ENCODE measurements at regions not wholly inside any gene's neighbourhood (a gene's known extent, or its start where the extent isn't known, plus 50 kb on each side); places are given as distances from the start of the nearest gene placed in this dataset.
"Not testable (repeated sequence)": the region's sequence is repeated elsewhere in the genome, so short reads cannot be mapped to it uniquely, and the experiment has no call there.

- no peak for FAIRE-seq
Observed at GRCh38 chr3:81173514-81173913, 587.9 kb downstream of the GBE1 start.

GRCh38 chr3:81170298-81170697 is 591.1 kb downstream of the GBE1 start:
- no peak for FAIRE-seq

- no peak for FAIRE-seq
Observed at GRCh38 chr3:81164806-81165205, 596.6 kb downstream of the GBE1 start.

GRCh38 chr3:81161851-81162250 is 599.6 kb downstream of the GBE1 start:
- no peak for FAIRE-seq

DNA sequence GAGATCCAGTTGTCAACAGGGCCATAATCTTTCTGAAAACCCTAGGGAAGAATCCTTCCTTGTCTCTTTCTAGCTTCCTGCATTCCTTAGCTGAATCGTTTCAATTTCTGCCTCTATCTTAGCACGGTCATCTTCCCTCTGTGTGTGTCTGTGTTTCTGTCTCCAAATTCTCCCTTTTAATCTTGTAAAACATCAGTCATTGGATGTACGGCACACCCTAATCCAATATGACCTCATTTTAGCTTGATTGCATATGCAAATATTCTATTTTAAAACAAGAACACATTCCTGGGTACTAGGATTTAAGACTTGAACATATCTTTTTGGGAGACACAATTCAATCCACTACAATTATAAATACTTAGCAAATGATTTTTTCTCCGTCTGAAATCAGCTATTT is 600.3 kb downstream of the GBE1 start:
- no peak for FAIRE-seq

DNA sequence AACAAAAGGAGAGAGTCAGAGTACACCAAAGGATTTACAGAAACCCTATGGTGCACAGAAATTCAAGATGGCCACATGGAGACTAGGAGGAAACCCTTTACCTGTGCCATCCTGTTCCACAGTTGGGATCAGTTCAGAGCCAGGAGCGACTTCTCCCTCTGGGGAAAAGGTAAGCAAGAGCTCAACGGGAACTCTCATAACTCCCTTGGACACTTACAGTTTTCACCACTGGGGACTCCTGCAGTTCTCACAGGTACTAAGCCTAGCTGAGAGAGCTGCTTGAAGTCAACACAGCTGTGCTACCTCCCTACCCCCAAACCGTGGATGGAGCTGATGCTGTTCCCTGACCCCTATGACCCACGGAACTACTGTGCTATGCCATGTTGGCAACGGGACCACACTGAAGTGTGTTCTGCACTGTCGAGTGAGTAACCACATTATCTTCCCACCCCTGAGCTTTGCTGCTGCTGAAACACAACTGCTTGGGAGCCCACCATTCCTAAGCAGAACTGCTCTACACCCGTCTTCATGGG is 606.8 kb downstream of the GBE1 start:
- no peak for FAIRE-seq

GRCh38 chr3:81152156-81152555 is 609.3 kb downstream of the GBE1 start:
- no peak for FAIRE-seq

GRCh38 chr3:81132995-81133394 is 628.5 kb downstream of the GBE1 start:
- FAIRE-seq = no peak

DNA sequence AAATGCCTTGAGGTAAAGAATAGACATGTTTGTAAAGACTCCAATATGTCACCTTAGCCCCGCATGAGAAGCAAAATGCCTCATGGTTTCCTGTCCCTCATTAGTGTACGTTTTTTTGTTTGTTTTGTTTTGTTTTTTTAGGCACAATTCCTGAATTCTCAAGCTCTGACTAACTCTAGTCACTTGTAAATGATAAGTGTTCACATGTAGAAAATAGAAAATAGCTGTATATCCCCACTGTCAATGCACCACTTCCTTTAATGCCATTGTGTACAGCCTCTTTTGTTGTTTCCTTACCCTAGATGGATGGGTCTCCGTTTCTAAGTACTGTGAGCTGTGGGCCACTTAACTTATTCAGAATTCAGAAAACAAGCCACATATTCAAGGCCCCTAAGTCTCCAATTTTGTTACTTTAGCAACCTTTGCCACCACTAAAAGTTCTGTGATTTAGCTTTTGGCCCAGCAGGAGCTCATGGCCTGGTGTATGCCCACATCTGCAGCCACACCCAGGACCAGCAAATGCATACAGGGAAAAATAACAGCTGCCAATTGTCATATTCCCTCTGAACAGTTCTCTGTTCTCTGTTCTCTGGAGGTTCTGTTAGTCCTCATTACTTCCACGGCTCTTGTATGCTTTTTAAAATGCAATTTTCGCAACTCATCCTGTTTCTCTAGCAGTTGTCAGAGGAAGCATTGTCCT is 655.5 kb downstream of the GBE1 start:
- no peak for FAIRE-seq

- FAIRE-seq = no peak
Observed at GRCh38 chr3:81105206-81105605, 656.2 kb downstream of the GBE1 start.

DNA sequence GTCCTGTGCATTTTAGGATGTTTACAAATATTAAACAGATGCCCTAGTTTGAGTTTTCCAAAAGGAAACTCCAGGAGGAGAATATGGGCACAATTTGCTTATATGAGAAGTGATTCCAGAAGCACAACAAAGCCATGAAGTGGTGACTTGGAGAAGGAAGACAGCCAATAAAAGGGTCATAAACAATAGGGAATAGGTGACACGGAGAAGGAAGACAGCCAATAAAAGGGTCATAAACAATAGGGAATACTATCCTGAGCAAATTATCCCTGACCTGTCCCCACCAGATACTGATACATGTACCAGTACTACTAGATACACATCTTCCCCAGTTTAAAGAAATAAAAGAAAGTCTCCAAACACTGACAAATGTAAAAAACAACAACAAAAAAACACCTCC is 663.6 kb downstream of the GBE1 start:
- FAIRE-seq = no peak

GRCh38 chr3:81095956-81096355 is 665.5 kb downstream of the GBE1 start:
- no peak for FAIRE-seq

DNA sequence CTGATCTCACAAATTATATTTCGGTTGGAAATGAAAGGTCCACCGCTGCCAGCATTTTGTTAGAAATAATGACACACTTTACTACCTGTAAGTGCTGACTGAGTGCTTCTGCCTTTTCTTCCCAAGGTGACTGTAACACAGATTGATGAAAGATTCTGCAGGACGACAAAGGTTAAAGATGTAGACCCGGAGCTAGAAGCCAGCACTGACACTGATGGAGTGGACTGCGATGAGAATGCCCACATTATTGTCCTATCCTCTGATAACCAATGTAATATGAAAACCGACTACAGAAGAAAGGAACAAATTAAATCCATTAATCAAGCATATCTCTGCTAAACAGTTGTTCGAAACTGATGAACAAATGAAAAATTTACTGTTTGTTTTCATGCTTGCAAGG is 666.5 kb downstream of the GBE1 start:
- FAIRE-seq = no peak

GRCh38 chr3:81087607-81088006 is 673.8 kb downstream of the GBE1 start:
- no peak for FAIRE-seq

DNA sequence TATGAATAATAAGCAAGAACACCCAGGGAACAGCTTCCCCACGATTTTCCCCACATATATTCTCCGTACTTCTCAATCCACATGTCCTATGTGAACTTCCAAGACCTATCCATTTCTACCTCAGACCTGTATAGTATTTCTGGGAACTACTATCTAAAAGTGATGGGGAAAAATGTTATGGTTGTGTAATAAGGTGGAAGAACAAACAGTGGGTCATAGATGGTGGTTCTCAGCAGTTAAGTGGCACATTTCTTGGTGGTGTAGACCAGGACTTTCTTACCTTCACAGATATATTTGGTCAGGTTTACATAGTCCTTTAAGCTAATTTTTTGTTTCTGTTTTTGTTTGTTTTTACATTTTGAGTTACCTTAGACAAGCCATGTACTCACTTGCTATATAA is 675.1 kb downstream of the GBE1 start:
- FAIRE-seq = no peak

DNA sequence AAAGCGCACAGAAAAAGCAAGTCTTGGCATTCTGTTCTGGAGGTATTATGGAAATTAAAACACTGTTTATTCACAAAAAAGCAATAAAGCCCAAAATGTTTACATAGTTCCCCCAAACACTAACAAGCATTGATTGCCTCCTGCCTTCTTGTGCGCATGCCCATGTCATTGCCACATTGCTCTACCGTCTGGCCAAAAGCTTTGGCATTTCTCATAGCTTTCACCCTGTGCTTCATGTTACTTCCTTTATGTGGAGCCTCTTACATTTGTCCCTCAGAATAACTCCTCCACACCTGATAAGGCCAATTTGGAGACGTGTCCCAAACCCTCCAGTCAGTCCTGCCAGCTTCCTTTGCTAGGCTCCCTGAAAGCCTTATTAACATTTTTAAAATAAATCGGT is 680.8 kb downstream of the GBE1 start:
- no peak for FAIRE-seq

- FAIRE-seq = no peak
Observed at GRCh38 chr3:81072591-81072990, 688.9 kb downstream of the GBE1 start.

GRCh38 chr3:81068546-81068945 is 692.9 kb downstream of the GBE1 start:
- FAIRE-seq = no peak

GRCh38 chr3:81063896-81064295 is 697.5 kb downstream of the GBE1 start:
- no peak for FAIRE-seq

GRCh38 chr3:81051133-81051532 is 710.3 kb downstream of the GBE1 start:
- FAIRE-seq = not testable (repeated sequence)

DNA sequence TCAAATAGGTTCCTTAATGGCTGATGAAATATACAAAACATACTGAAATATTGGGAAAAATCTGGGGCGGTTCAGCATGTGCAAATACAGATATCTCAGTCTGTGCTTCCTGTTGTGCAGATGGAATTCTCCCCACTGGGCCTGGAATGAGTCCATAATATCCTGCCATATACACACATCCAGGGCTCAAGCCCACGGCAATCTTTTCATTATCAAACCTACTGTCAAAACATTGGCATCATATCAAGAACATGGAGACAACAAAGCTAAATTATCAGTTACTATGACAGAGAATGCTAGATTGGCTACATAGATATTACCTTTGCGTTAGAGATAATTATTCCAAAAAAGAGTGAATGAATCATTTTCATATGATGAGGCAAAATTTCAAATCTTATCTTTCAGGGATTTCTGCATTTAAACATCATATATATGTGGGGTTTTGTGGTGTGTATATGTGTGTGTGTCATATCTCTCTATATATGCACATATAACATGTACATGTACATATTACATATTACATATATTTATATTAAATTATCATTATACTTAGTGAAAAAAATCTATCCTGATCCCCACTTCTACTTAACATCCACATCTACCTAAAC is 713.3 kb downstream of the GBE1 start:
- no peak for FAIRE-seq

DNA sequence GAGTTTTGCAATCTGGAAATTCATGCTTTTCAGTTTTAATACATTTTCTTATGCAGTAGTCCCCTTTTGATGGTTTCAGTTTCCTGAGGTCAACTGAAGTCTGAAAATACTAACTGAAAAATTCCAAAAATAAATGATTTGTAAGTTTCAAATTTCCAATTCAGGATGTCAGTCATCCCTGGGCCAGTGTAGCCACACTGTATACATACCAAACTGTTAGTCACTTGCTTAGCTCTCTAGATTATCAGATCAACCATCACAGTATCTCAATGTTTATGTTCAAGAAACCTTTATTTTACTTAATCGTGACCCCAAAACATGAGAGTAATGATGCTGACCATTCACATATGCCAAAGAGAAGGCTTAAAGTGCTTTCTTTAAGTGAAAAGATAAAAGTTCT is 715.5 kb downstream of the GBE1 start:
- FAIRE-seq = no peak

DNA sequence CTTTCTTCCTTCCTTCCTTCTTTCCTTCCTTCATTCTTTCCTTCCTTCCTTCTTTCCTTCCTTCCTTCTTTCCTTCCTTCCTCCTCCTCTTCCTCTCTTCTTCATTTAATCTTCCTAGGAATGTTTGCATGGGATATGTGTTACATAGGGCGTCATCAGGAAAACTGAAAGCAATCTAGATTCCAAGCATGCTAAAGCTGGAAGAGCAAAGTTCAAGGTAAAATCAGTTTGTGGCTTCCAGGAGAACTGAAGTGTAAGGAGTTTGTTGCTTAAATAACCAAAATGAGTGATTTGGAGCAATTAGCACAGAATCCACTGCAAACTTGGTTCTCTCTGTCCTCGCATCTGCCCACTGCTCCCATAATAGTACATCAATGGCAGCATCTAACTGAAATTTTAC is 716.2 kb downstream of the GBE1 start:
- no peak for FAIRE-seq

DNA sequence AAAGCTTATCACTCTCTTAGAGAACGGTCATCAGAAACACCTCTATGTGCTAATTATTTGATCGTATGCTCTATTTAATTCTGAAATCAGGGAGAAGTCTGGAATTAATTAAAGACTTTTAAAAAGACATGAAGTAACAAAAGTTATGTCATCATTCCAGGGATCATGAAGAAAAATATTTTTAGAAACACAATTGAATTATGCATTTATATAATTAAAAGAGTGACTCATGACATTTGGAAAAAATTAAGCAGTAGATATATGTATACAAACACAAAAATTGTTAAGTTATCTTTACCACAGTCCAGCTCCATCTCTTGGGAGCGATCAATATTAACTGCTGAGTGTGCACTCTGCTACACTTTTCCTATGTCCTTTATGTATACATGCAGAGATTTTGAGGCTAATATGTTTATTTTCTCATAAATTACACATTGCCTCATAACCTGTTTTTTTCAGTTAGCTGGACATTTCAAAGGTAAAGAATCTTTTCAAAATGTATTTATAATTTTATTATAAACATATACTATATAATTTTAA is 717.7 kb downstream of the GBE1 start:
- no peak for FAIRE-seq

DNA sequence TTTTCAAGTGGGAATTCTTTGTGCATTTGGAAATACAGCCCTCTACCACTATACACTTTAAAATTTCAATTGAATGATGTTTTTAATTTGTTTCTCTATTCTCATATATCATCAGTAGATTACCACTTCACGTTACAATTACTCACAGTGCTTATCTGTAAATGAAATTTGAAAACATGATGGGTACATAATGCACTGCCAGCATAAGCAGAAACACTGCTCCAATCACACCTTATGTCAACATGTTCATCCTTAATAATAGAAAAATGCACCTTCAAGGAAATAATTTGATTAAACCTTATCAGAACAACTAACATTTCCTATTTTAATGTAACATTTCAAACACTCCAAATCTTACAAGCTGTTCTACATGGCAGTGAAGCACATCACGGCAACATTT is 718.4 kb downstream of the GBE1 start:
- FAIRE-seq = no peak
